Stomach smooth muscle (tissue), 2 donors: ENCODE measurements at regions not wholly inside any gene's neighbourhood (a gene's known extent, or its start where the extent isn't known, plus 50 kb on each side); places are given as distances from the start of the nearest gene placed in this dataset.

ENCODE experiments used
- H3K27ac ChIP-seq: one replicate; pipeline ENCODE4 v1.7.0; 2013; ENCODE audit warnings: mild to moderate bottlenecking, low read length, inconsistent platforms
- H3K27me3 ChIP-seq, 2 donors: one replicate each; pipeline ENCODE4 v1.7.0; 2013; ENCODE audit warnings: low read length in 2 of 2; ENCODE audit not compliant: insufficient read depth in 2 of 2, control insufficient read depth in 1 of 2
- H3K36me3 ChIP-seq, 2 donors: one replicate each; pipeline ENCODE4 v1.7.0; 2013; ENCODE audit warnings: low read length in 2 of 2; ENCODE audit not compliant: control insufficient read depth in 2 of 2, insufficient read depth in 2 of 2
- H3K4me1 ChIP-seq: one replicate; pipeline ENCODE4 v1.7.0; 2013; ENCODE audit warnings: low read length; ENCODE audit not compliant: control insufficient read depth, insufficient read depth
- H3K4me3 ChIP-seq, 2 donors: one replicate each; pipeline ENCODE4 v1.7.0; 2013; ENCODE audit warnings: low read length in 2 of 2
- H3K9ac ChIP-seq, 2 donors: one replicate each; pipeline ENCODE4 v1.7.0; 2013; ENCODE audit warnings: low read length in 2 of 2, mild to moderate bottlenecking in 1 of 2
- H3K9me3 ChIP-seq, 2 donors: one replicate each; pipeline ENCODE4 v1.7.0; 2013; ENCODE audit warnings: low read length in 2 of 2; ENCODE audit not compliant: control insufficient read depth in 2 of 2
- donor health status: healthy.
- donor health status: Pancreatic carcinoma.

DNA sequence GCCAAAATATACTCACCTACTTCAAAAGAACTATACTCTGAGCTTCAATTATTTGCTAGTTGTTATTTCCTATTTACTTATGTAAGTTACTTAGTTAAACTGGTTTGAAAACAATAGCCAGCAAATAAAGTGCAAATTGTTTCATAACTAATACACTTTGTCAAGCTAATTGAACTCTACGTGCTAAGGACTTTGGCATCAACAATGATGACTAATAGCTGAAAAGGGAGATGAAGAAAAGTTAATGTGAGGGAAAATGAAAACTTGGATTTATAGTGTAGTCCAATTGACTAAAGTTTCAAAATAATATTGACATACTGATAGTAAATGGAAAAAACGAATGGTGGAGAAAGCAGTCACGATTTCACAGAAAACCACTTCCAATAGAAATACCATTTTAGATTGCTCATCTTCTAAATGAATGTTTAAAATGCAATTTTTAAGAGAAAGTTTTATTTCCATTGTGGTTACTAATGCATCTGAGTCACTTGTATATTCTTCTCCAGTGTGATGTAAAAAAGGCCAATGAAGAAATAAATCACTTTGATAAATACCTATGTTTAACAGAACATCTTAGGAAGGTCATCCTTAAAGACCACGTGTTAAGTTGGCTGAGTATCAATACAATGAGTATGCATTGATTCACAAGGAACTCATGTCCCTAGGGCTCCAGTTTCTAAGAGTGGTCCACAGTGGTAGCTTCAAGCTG is 455.2 kb downstream of the LTN1 start:
- no peaks in the 10 kb centered on the region for H3K27me3 ChIP-seq
- no peaks in the 10 kb centered on the region for H3K36me3 ChIP-seq
- no peaks in the 10 kb centered on the region for H3K4me1 ChIP-seq
- H3K4me3 ChIP-seq = no peak overlapping the region
- no peak overlapping the region for H3K27ac ChIP-seq
- H3K9me3 ChIP-seq = no peaks in the 10 kb centered on the region
- no peak overlapping the region for H3K9ac ChIP-seq

DNA sequence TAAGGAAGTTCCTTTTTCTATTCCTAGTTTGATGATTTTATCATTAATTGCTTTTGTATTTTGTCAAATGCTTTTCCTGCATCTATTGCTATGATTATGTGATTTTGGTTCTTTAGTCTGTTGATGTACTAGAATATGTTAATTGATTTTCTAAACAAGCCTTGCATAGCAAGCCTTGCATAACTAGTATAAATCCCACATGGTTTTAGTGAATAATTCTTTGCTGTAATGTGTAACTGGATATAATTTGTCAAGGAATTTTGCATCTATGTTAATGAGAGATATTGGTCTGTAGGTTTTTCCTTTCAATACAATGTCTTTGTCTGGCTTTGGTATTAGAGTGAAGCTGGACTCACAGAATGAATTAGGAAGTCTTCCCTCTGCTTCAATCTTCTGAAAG is 460.2 kb downstream of the LTN1 start:
- no peaks in the 10 kb centered on the region for H3K4me1 ChIP-seq
- H3K27me3 ChIP-seq = no peaks in the 10 kb centered on the region
- no peaks in the 10 kb centered on the region for H3K9me3 ChIP-seq
- no peak overlapping the region for H3K27ac ChIP-seq
- no peaks in the 10 kb centered on the region for H3K36me3 ChIP-seq
- H3K9ac ChIP-seq = no peak overlapping the region
- no peak overlapping the region for H3K4me3 ChIP-seq

DNA sequence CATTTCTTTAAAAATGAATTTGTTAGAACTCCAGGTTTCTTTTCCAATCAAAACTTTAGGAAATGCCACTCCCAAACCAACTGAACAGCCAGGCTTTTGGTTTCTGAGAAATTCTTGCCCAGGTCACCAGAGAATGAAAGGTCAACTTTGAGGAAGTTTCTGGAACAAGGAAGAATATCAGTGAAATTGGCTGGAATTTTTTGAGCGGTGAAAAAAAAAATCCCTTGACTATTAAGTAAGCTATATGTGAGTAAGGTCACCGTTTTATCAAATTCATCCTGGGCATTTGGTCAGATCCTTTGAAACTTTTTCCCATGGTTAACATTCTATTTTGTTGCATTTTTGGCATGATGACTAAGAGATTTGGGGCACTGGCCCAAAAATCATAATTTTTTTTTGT is 469.3 kb downstream of the LTN1 start:
- Histone ChIP-seq H3K27ac (no peak overlapping the region), H3K36me3 (no peaks in the 10 kb centered on the region), H3K9me3 (no peaks in the 10 kb centered on the region), H3K9ac (no peak overlapping the region), H3K4me1 (no peaks in the 10 kb centered on the region), H3K27me3 (no peaks in the 10 kb centered on the region), H3K4me3 (no peak overlapping the region)

DNA sequence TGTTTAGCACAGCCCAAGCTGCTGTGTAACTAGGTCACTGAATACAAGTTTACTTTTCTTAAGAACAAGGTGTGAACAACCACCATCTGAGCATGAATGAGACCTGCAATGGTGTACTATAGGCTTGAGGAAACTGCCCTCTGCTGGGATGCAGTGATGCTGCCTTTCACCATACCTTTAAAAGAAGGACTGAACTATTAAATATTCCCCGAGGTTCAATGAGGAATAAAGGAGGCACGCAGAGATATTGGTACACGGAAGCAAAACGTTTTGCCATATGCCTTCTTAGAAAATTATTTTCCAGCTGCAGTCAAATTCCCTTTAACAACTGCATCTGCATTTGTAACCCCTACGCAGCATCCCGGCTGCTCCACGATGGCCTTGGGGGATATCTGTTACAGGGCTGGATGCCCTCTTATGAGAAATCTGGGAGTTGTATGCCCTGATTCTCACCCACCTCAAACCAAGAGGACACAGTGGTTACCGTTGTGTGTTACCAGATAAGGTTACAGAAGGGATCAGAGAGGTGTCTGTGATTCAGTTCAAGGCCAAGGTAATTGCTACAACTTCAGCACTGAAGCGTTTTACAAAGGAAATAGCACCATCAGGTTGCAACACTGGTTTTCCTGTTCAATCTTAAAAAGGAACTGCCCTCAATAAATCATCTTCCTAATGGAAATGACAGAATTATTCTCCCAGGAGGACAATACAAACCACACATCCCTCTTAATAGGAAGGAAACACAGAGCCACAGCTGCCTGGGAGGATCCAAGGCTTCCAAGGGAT is 470.5 kb downstream of the LTN1 start:
- H3K4me3 ChIP-seq = no peak overlapping the region
- H3K9me3 ChIP-seq = no peaks in the 10 kb centered on the region
- H3K36me3 ChIP-seq = no peaks in the 10 kb centered on the region
- no peaks in the 10 kb centered on the region for H3K27me3 ChIP-seq
- H3K4me1 ChIP-seq = no peaks in the 10 kb centered on the region
- H3K9ac ChIP-seq = no peak overlapping the region
- H3K27ac ChIP-seq = no peak overlapping the region

DNA sequence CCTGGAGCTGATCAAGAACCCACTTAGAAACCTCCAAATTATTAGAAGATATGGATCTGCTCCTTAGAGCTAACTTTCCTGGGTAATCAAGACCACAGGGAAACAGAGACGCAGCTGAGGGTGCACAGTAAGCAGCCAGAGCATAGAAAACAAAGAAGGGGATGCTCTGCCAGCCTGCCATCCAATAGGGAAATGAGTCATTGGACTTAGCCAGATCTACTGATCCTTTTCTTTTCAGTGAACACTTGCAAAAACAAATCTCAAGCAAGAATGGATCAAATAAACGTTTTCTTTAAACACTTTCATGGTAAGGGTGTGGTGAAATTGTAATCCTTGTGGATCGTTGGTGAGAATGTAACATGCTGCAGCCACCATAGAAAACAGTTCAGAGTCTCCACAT is 474.0 kb downstream of the LTN1 start:
- Histone ChIP-seq H3K9ac (no peak overlapping the region), H3K36me3 (no peaks in the 10 kb centered on the region), H3K27ac (no peak overlapping the region), H3K9me3 (no peaks in the 10 kb centered on the region), H3K4me1 (no peaks in the 10 kb centered on the region), H3K4me3 (no peak overlapping the region), H3K27me3 (no peaks in the 10 kb centered on the region)

- H3K27me3 ChIP-seq = no peaks in the 10 kb centered on the region
- no peaks in the 10 kb centered on the region for H3K36me3 ChIP-seq
- H3K9me3 ChIP-seq = no peaks in the 10 kb centered on the region
- no peak overlapping the region for H3K9ac ChIP-seq
- H3K27ac ChIP-seq = no peak overlapping the region
- H3K4me1 ChIP-seq = no peaks in the 10 kb centered on the region
- no peak overlapping the region for H3K4me3 ChIP-seq
Measured at GRCh38 chr21:28516991-28517592, 475.6 kb downstream of the LTN1 start.

DNA sequence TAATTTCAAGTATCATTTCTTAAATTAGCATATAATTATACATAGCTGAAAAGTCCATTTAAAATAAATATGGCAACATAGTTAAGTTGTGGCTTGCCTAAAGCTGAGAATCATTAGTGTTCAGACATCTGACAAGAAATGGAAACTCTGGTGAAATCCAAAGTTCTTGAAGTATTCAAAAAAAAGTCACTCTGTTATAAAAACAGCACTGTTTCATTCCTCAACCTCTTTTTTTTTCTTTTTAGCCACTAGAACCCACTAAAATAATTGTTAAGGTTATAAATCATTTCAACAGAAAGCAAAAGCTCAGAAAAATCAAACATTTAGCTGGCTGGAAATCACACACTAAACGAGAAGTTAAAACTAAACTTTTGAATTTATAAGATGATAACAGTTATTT is 476.7 kb downstream of the LTN1 start:
- H3K9me3 ChIP-seq = no peaks in the 10 kb centered on the region
- H3K9ac ChIP-seq = no peak overlapping the region
- no peaks in the 10 kb centered on the region for H3K36me3 ChIP-seq
- H3K4me3 ChIP-seq = no peak overlapping the region
- no peak overlapping the region for H3K27ac ChIP-seq
- no peaks in the 10 kb centered on the region for H3K4me1 ChIP-seq
- no peaks in the 10 kb centered on the region for H3K27me3 ChIP-seq

DNA sequence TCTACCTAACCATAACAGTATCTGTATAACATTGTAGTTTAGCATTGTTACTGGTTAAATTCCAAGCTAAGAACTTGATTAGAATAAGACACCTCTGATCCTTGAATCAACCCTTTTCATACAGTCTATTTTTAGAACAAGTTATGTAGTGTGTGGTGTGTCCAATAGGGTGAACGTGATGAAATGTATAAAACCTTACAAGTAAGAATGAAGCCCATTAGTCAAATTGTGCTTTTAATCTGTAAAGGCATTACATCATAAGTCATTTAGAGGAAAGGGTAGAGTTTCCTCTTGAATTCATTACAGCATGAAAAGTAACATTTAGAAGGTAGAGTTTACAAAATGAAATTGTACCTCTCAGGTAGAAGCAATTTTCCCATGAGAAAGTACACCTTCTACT is 479.2 kb downstream of the LTN1 start:
- H3K36me3 ChIP-seq = no peaks in the 10 kb centered on the region
- H3K4me1 ChIP-seq = no peaks in the 10 kb centered on the region
- H3K27ac ChIP-seq = no peak overlapping the region
- no peaks in the 10 kb centered on the region for H3K9me3 ChIP-seq
- no peak overlapping the region for H3K9ac ChIP-seq
- no peaks in the 10 kb centered on the region for H3K27me3 ChIP-seq
- H3K4me3 ChIP-seq = no peak overlapping the region

GRCh38 chr21:28509031-28509430 is 483.6 kb downstream of the LTN1 start:
- Histone ChIP-seq H3K4me1 (no peaks in the 10 kb centered on the region), H3K27me3 (no peaks in the 10 kb centered on the region), H3K4me3 (no peak overlapping the region), H3K36me3 (no peaks in the 10 kb centered on the region), H3K9me3 (peaks cover 2 to 7% of the 10 kb centered on the region in 2 donors), H3K9ac (no peak overlapping the region), H3K27ac (no peak overlapping the region)

- H3K9ac ChIP-seq = no peak overlapping the region
- no peaks in the 10 kb centered on the region for H3K27me3 ChIP-seq
- no peak overlapping the region for H3K27ac ChIP-seq
- H3K9me3 ChIP-seq = peaks cover 2 to 7% of the 10 kb centered on the region in 2 donors
- H3K4me1 ChIP-seq = no peaks in the 10 kb centered on the region
- H3K36me3 ChIP-seq = no peaks in the 10 kb centered on the region
- no peak overlapping the region for H3K4me3 ChIP-seq
Measured at GRCh38 chr21:28508126-28508525, 484.6 kb downstream of the LTN1 start.

- H3K9ac ChIP-seq = no peak overlapping the region
- H3K4me1 ChIP-seq = no peaks in the 10 kb centered on the region
- H3K27ac ChIP-seq = no peak overlapping the region
- no peak overlapping the region for H3K4me3 ChIP-seq
- no peaks in the 10 kb centered on the region for H3K27me3 ChIP-seq
- no peaks in the 10 kb centered on the region for H3K9me3 ChIP-seq
- no peaks in the 10 kb centered on the region for H3K36me3 ChIP-seq
Measured at GRCh38 chr21:28496517-28496916, 496.2 kb downstream of the LTN1 start.
